Right renal pelvis (tissue), 4 donors: ENCODE measurements at regions not wholly inside any gene's neighbourhood (a gene's known extent, or its start where the extent isn't known, plus 50 kb on each side); places are given as distances from the start of the nearest gene placed in this dataset.
"Not testable (repeated sequence)": the region's sequence is repeated elsewhere in the genome, so short reads cannot be mapped to it uniquely, and the experiment has no call there.

ENCODE experiments used
- DNase-seq, 4 donors: peaks; one replicate each; pipeline ENCODE4 v3.0.0-alpha.2; 2013; ENCODE audit warnings: low read depth in 4 of 4, low spot score in 3 of 4, missing footprints in 1 of 4

- no peak for DNase-seq
These were observed 62.6 kb downstream of the PLXNA1 start for GRCh38 chr3:127045435-127046045.

GRCh38 chr3:127046690-127047089, 63.8 kb downstream of the PLXNA1 start:
- DNase-seq = not testable (repeated sequence)

GRCh38 chr3:127049393-127049792, 66.5 kb downstream of the PLXNA1 start:
- DNase-seq = no peak

- DNase-seq = no peak
These were observed 67.8 kb downstream of the PLXNA1 start for GRCh38 chr3:127050733-127051132.

GRCh38 chr3:127052121-127052561, 69.2 kb downstream of the PLXNA1 start:
- DNase-seq = no peak

- DNase-seq = no peak
These were observed 70.1 kb downstream of the PLXNA1 start for GRCh38 chr3:127053026-127053425.

GRCh38 chr3:127053450-127053849, 70.5 kb downstream of the PLXNA1 start:
- DNase-seq = no peak

GRCh38 chr3:127053979-127054378, 71.1 kb downstream of the PLXNA1 start:
- no peak for DNase-seq

GRCh38 chr3:127056281-127056680, 73.4 kb downstream of the PLXNA1 start:
- DNase-seq = no peak

GRCh38 chr3:127056976-127057375, 74.1 kb downstream of the PLXNA1 start:
- no peak for DNase-seq

GRCh38 chr3:127059072-127059471, 76.2 kb downstream of the PLXNA1 start:
- no peak for DNase-seq

GRCh38 chr3:127061641-127062040, 78.7 kb downstream of the PLXNA1 start:
- no peak for DNase-seq

- DNase-seq = no peak
These were observed 80.0 kb downstream of the PLXNA1 start for GRCh38 chr3:127062926-127063325.

GRCh38 chr3:127063916-127064315, 81.0 kb downstream of the PLXNA1 start:
- DNase-seq = no peak

- no peak for DNase-seq
These were observed 81.6 kb downstream of the PLXNA1 start for GRCh38 chr3:127064391-127065137.

- no peak for DNase-seq
These were observed 82.2 kb downstream of the PLXNA1 start for GRCh38 chr3:127065138-127065427.

GRCh38 chr3:127065561-127066290, 82.8 kb downstream of the PLXNA1 start:
- no peak for DNase-seq

- no peak for DNase-seq
These were observed 83.7 kb downstream of the PLXNA1 start for GRCh38 chr3:127066635-127067034.

- DNase-seq = no peak
These were observed 84.4 kb downstream of the PLXNA1 start for GRCh38 chr3:127067116-127067910.

- no peak for DNase-seq
These were observed 85.3 kb downstream of the PLXNA1 start for GRCh38 chr3:127068111-127068810.
